ENCODE measurements at regions not wholly inside any gene's neighbourhood (a gene's known extent, or its start where the extent isn't known, plus 50 kb on each side); places are given as distances from the start of the nearest gene placed in this dataset.

- TF ChIP-seq CTCF (conservative IDR thresholded peaks at IDR 0.05), result no peak
- TF ChIP-seq EZH2 (IDR thresholded peaks at IDR 0.05; ENCODE audit: low read depth), result no peak
These were observed 307.1 kb upstream of the E2F7 start for GRCh38 chr12:77372494-77372893.
